ENCODE measurements at regions not wholly inside any gene's neighbourhood (a gene's known extent, or its start where the extent isn't known, plus 50 kb on each side); places are given as distances from the start of the nearest gene placed in this dataset.

DNA sequence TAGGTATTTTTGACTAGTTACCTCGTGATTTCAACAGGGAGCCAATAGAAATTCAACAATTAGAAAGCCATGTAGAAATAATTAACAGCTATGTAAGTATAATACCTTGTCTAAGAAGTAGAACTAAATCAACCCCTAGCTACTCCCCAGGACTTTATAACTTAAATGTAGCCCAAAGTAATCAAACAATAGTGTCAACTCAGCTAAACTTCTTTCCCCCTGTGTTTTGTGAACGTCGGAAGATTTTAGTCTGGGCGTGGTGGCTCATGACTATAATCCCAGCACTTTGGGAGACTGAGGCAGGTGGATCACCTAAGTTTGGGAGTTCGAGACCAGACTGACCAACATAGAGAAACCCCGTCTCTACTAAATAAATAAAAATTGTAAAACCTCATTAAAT lies 579.9 kb upstream of the NCAM2 start:
- Histone ChIP-seq H3K4me3 (no peak overlapping the region), H3K27me3 (no peaks in the 10 kb centered on the region), H3K27ac (no peak overlapping the region), H3K4me1 (no peaks in the 10 kb centered on the region), H3K36me3 (no peaks in the 10 kb centered on the region), H3K9me3 (no peaks in the 10 kb centered on the region)
- ATAC-seq = no peak
- TF ChIP-seq POLR2AphosphoS5 (IDR thresholded peaks at IDR 0.05) = no peak
- TF ChIP-seq EP300 (IDR thresholded peaks at IDR 0.05) = no peak
- no peak for TF ChIP-seq CTCF (IDR thresholded peaks at IDR 0.05)
- TF ChIP-seq POLR2A (IDR thresholded peaks at IDR 0.05) = no peak
- 87 to 90% methylated on average over 5 to 6 of the region's 6 CpGs for WGBS, 2 donors (ENCODE audit: low coverage in 1 of 2)

- WGBS, 2 donors (ENCODE audit: low coverage in 1 of 2) = 79 to 92% methylated on average over 2 of the region's 2 CpGs
- no peak for ATAC-seq
- no peak for TF ChIP-seq POLR2A (IDR thresholded peaks at IDR 0.05)
- TF ChIP-seq CTCF (IDR thresholded peaks at IDR 0.05) = no peak
- no peak for TF ChIP-seq EP300 (IDR thresholded peaks at IDR 0.05)
- TF ChIP-seq POLR2AphosphoS5 (IDR thresholded peaks at IDR 0.05) = no peak
Measured at GRCh38 chr21:20419772-20420171, 578.4 kb upstream of the NCAM2 start.

GRCh38 chr21:20424943-20425342 lies 573.3 kb upstream of the NCAM2 start:
- Histone ChIP-seq H3K27ac (no peak overlapping the region), H3K4me1 (no peaks in the 10 kb centered on the region), H3K9me3 (no peaks in the 10 kb centered on the region), H3K36me3 (no peaks in the 10 kb centered on the region), H3K27me3 (no peaks in the 10 kb centered on the region), H3K4me3 (no peak overlapping the region)
- 85 to 87% methylated on average over 4 to 6 of the region's 7 CpGs for WGBS, 2 donors (ENCODE audit: low coverage in 1 of 2)
- TF ChIP-seq POLR2AphosphoS5 (IDR thresholded peaks at IDR 0.05) (no peak), EP300 (IDR thresholded peaks at IDR 0.05) (no peak), CTCF (IDR thresholded peaks at IDR 0.05) (no peak), POLR2A (IDR thresholded peaks at IDR 0.05) (no peak)
- ATAC-seq = no peak

More at GRCh38 chr21:20419772-20420171, 578.4 kb upstream of the NCAM2 start:
- no peaks in the 10 kb centered on the region for H3K36me3 ChIP-seq
- H3K4me1 ChIP-seq = no peaks in the 10 kb centered on the region
- H3K27ac ChIP-seq = no peak overlapping the region
- H3K27me3 ChIP-seq = no peaks in the 10 kb centered on the region
- H3K9me3 ChIP-seq = no peaks in the 10 kb centered on the region
- no peak overlapping the region for H3K4me3 ChIP-seq

GRCh38 chr21:20425856-20426255 lies 572.4 kb upstream of the NCAM2 start:
- Histone ChIP-seq H3K4me3 (no peak overlapping the region), H3K27ac (no peak overlapping the region), H3K36me3 (no peaks in the 10 kb centered on the region), H3K9me3 (no peaks in the 10 kb centered on the region), H3K27me3 (no peaks in the 10 kb centered on the region), H3K4me1 (no peaks in the 10 kb centered on the region)
- no peak for ATAC-seq
- WGBS, 2 donors (ENCODE audit: low coverage in 1 of 2) = 82% methylated on average over 2 of the region's 12 CpGs; no CpG with 5 or more reads in 1 of the 2 donors
- no peak for TF ChIP-seq CTCF (IDR thresholded peaks at IDR 0.05)
- no peak for TF ChIP-seq POLR2A (IDR thresholded peaks at IDR 0.05)

DNA sequence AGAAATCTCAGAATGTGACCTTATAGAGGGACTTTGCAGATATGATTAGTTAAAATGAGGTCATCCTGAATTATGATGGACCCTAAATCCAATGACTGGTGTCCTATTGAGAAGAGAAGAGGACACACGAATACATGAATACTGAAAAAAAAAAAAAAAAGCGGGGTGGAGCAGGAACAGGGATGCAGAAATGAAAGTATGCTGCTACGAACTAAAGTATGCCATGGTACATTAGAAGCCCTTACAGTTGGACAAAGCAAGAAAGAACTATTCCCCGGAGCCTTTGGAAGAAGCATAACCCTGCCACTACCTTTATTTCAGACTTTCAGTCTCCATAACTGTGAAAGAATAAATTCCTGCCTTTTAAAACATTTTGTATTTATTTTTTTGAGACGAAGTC lies 557.9 kb upstream of the NCAM2 start:
- no peak overlapping the region for H3K4me3 ChIP-seq
- WGBS, 2 donors (ENCODE audit: low coverage in 1 of 2) = 85 to 87% methylated on average over 5 of the region's 5 CpGs
- H3K27ac ChIP-seq = no peak overlapping the region
- H3K9me3 ChIP-seq = no peaks in the 10 kb centered on the region
- no peaks in the 10 kb centered on the region for H3K36me3 ChIP-seq
- ATAC-seq = no peak
- no peaks in the 10 kb centered on the region for H3K27me3 ChIP-seq
- no peak for TF ChIP-seq POLR2AphosphoS5 (IDR thresholded peaks at IDR 0.05)
- TF ChIP-seq EP300 (IDR thresholded peaks at IDR 0.05) = no peak
- no peak for TF ChIP-seq POLR2A (IDR thresholded peaks at IDR 0.05)
- no peak for TF ChIP-seq CTCF (IDR thresholded peaks at IDR 0.05)
- no peaks in the 10 kb centered on the region for H3K4me1 ChIP-seq

All from gastroesophageal sphincter (tissue), 4 donors.